ENCODE measurements at regions not wholly inside any gene's neighbourhood (a gene's known extent, or its start where the extent isn't known, plus 50 kb on each side); places are given as distances from the start of the nearest gene placed in this dataset.

DNA sequence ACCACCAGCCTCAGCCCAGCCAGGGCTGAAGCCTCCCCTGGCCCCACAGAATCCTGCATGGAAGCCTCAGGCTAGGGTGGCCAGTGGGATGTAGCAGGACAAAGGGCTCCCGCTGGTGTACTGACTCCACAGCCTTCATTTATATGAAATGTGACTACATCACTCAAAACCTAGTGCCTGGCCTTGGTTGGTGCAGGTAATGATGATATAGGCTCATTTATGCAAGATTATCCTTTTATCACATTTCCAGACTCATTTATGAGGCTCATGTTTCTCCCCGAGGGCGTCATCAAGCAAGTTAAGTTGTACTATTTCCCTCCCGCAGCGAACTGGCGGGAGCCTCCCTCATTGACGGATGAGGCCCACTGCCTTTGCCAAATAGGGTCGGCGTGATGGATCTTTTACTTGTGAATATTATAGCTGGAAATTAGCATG, 179.1 kb upstream of the SMAD3 start:
- TF ChIP-seq NFRKB (IDR thresholded peaks at IDR 0.05) (no peak), HDGF (IDR thresholded peaks at IDR 0.05; ENCODE audit: borderline replicate concordance) (no peak), ELF4 (IDR thresholded peaks at IDR 0.05) (no peak), BHLHE40 (IDR thresholded peaks at IDR 0.05; ENCODE audit: borderline replicate concordance) (no peak), LEF1 (IDR thresholded peaks at IDR 0.05; ENCODE audit: borderline replicate concordance) (no peak; the same call in 1 of the 2 replicates), FOXM1 (IDR thresholded peaks at IDR 0.05; ENCODE audit: borderline replicate concordance) (no peak), SP1 (IDR thresholded peaks at IDR 0.05) (no peak), ARNT (IDR thresholded peaks at IDR 0.05) (no peak), FOXA1 (IDR thresholded peaks at IDR 0.05) (no peak), CTBP1 (IDR thresholded peaks at IDR 0.05; ENCODE audit: borderline replicate concordance) (peak; percentile 97), ZNF384 (IDR thresholded peaks at IDR 0.05) (no peak), SUZ12 (IDR thresholded peaks at IDR 0.05) (no peak)
